Tibial nerve (tissue), 4 donors: ENCODE measurements at regions not wholly inside any gene's neighbourhood (a gene's known extent, or its start where the extent isn't known, plus 50 kb on each side); places are given as distances from the start of the nearest gene placed in this dataset.

Experiments used
- CTCF ChIP-seq, 5 experiments: fragments of 200-600 bp in 3 of 5; fragments of 450-650 bp in 2 of 5; sonication (generic) in 3 of 5; IDR thresholded peaks; one replicate each; pipeline ENCODE4 v1.5.1; 2016 to 2019; ENCODE audit warnings: antibody characterized with exemption in 5 of 5, mild to moderate bottlenecking in 3 of 5, moderate library complexity in 2 of 5
- EP300 ChIP-seq, 2 donors: sonication (generic); formaldehyde crosslinking; IDR thresholded peaks; one replicate each; pipeline ENCODE4 v1.6.1; 2017; ENCODE audit warnings: antibody characterized with exemption in 2 of 2, mild to moderate bottlenecking in 1 of 2
- POLR2A ChIP-seq, 2 donors: fragments of 450-650 bp; IDR thresholded peaks; one replicate each; pipeline ENCODE4 v1.6.1; 2017; ENCODE audit warnings: antibody characterized with exemption in 2 of 2, mild to moderate bottlenecking in 2 of 2, moderate library complexity in 2 of 2

- no peak for TF ChIP-seq CTCF (IDR thresholded peaks at IDR 0.05)
- TF ChIP-seq POLR2A (IDR thresholded peaks at IDR 0.05) = no peak
- TF ChIP-seq EP300 (IDR thresholded peaks at IDR 0.05) = no peak
These were observed 83.3 kb upstream of the UXS1 start for GRCh38 chr2:106277426-106277825.
